ENCODE measurements at regions not wholly inside any gene's neighbourhood (a gene's known extent, or its start where the extent isn't known, plus 50 kb on each side); places are given as distances from the start of the nearest gene placed in this dataset.

DNA sequence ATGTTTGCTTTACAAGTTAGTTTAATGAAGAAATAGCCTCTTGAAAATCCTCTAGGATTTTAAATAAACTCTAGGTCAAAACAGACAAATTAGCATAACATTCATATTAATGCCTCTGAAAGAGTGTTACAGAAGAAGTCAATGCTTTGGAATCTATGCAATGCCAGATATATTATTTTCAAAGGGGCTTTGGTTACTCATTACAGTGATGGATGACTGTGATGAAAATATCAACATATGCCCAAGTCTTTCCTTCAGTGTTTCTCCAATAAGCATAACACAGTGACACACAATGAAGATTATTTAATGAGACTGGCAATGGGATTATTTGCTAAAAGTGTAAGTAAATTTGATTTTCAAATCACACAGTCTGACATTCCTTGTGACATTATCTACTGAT, 1247.2 kb downstream of the ROBO2 start:
- intact Hi-C loops (cut with micrococcal nuclease; ENCODE audit: unreplicated experiment), result no loop called here
- TF ChIP-seq EZH2phosphoT487 (IDR thresholded peaks at IDR 0.05; ENCODE audit: borderline replicate concordance, low read depth, low read length) (no peak), CTCF (conservative IDR thresholded peaks at IDR 0.05; ENCODE audit: low read length) (no peak)
- BruUV-seq (replicated peaks), result no TSS peak
- no peak for DNase-seq (ENCODE audit: low spot score)
- ChIA-PET CTCF (ENCODE audit: unreplicated experiment) (no interaction called here), POLR2A (no interaction called here)
- no peaks in the 10 kb centered on the region for H3K79me2 ChIP-seq (ENCODE audit: insufficient read depth, low read depth, low read length)
- no peaks in the 10 kb centered on the region for H4K20me1 ChIP-seq (ENCODE audit: insufficient read depth, low read length)
- H3K4me2 ChIP-seq (ENCODE audit: low read length), result no peak overlapping the region
- H3K9me3 ChIP-seq (ENCODE audit: low read length), result no peaks in the 10 kb centered on the region
- no peaks in the 10 kb centered on the region for H3K36me3 ChIP-seq (ENCODE audit: insufficient read depth, low read length)
- no peaks in the 10 kb centered on the region for H3K4me1 ChIP-seq (ENCODE audit: insufficient read depth, low read length, poor library complexity, severe bottlenecking)
- no peak overlapping the region for H2AFZ ChIP-seq (ENCODE audit: low read length)
- H3K9me2 ChIP-seq (ENCODE audit: insufficient read depth, low read length), result no peaks in the 10 kb centered on the region
- no peak overlapping the region for H3K4me3 ChIP-seq (ENCODE audit: low read depth, low read length, poor library complexity, severe bottlenecking)
- H3K27ac ChIP-seq (ENCODE audit: low read depth, low read length, poor library complexity, severe bottlenecking), result no peak overlapping the region

- Histone ChIP-seq H3K9me3 (ENCODE audit: low read length) (no peaks in the 10 kb centered on the region), H3K9me2 (ENCODE audit: insufficient read depth, low read length) (no peaks in the 10 kb centered on the region), H3K4me1 (ENCODE audit: insufficient read depth, low read length, poor library complexity, severe bottlenecking) (no peaks in the 10 kb centered on the region), H3K36me3 (ENCODE audit: insufficient read depth, low read length) (no peaks in the 10 kb centered on the region), H3K4me2 (ENCODE audit: low read length) (no peak overlapping the region), H3K79me2 (ENCODE audit: insufficient read depth, low read depth, low read length) (no peaks in the 10 kb centered on the region), H2AFZ (ENCODE audit: low read length) (no peak overlapping the region), H3K4me3 (ENCODE audit: low read depth, low read length, poor library complexity, severe bottlenecking) (no peak overlapping the region), H4K20me1 (ENCODE audit: insufficient read depth, low read length) (no peaks in the 10 kb centered on the region), H3K27ac (ENCODE audit: low read depth, low read length, poor library complexity, severe bottlenecking) (no peak overlapping the region)
- BruUV-seq (replicated peaks), result no TSS peak
- CTCF ChIA-PET (ENCODE audit: unreplicated experiment), result no interaction called here
- TF ChIP-seq EZH2phosphoT487 (IDR thresholded peaks at IDR 0.05; ENCODE audit: borderline replicate concordance, low read depth, low read length), result no peak
- TF ChIP-seq CTCF (conservative IDR thresholded peaks at IDR 0.05; ENCODE audit: low read length), result no peak
- intact Hi-C loops (cut with micrococcal nuclease; ENCODE audit: unreplicated experiment), result no loop called here
- DNase-seq (ENCODE audit: low spot score), result no peak
- POLR2A ChIA-PET, result interaction anchor here (0.6 kb wide), 1 partner anchor 14 kb away, joined by 4 read pairs; no protein-coding TSS in a partner anchor
These were observed 1253.4 kb downstream of the ROBO2 start for GRCh38 chr3:78293284-78293683.

DNA sequence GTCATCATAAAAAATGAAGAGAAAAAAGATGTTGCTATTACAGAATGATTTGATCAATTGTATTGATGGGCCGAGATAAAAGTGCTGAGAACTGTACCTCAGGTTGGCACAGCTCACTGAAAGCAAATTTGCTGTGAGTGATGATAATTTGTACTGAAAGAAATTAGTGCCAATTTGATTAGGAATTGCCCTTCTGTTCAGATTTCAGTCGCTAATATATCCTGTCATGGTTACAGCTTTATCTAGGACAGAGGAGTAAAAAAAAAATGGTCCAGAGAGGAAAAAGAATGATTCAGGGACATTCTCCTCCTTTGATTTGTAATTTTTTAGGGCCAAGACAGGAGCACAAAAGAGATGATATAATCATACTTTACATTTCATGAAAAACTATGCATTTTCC, 1264.2 kb downstream of the ROBO2 start:
- Histone ChIP-seq H3K27ac (ENCODE audit: low read depth, low read length, poor library complexity, severe bottlenecking) (no peak overlapping the region), H3K4me1 (ENCODE audit: insufficient read depth, low read length, poor library complexity, severe bottlenecking) (no peaks in the 10 kb centered on the region), H3K4me3 (ENCODE audit: low read depth, low read length, poor library complexity, severe bottlenecking) (no peak overlapping the region), H3K9me2 (ENCODE audit: insufficient read depth, low read length) (no peaks in the 10 kb centered on the region), H3K36me3 (ENCODE audit: insufficient read depth, low read length) (no peaks in the 10 kb centered on the region), H2AFZ (ENCODE audit: low read length) (no peak overlapping the region), H4K20me1 (ENCODE audit: insufficient read depth, low read length) (no peaks in the 10 kb centered on the region), H3K9me3 (ENCODE audit: low read length) (peaks cover 4% of the 10 kb centered on the region; the same call in 1 of the 2 replicates), H3K4me2 (ENCODE audit: low read length) (no peak overlapping the region), H3K79me2 (ENCODE audit: insufficient read depth, low read depth, low read length) (no peaks in the 10 kb centered on the region)
- intact Hi-C loops (cut with micrococcal nuclease; ENCODE audit: unreplicated experiment), result no loop called here
- BruUV-seq (replicated peaks), result no TSS peak
- TF ChIP-seq EZH2phosphoT487 (IDR thresholded peaks at IDR 0.05; ENCODE audit: borderline replicate concordance, low read depth, low read length) (no peak), CTCF (conservative IDR thresholded peaks at IDR 0.05; ENCODE audit: low read length) (no peak)
- DNase-seq (ENCODE audit: low spot score), result no peak
- ChIA-PET CTCF (ENCODE audit: unreplicated experiment) (no interaction called here), POLR2A (interaction anchor here (0.6 kb wide), 1 partner anchor 16 kb away, joined by 4 read pairs; no protein-coding TSS in a partner anchor)
